Right lobe of liver (tissue), 4 donors: ENCODE measurements at regions not wholly inside any gene's neighbourhood (a gene's known extent, or its start where the extent isn't known, plus 50 kb on each side); places are given as distances from the start of the nearest gene placed in this dataset.

Source experiments
- POLR2A ChIP-seq: fragments of 450-650 bp; IDR thresholded peaks from one replicate; pipeline ENCODE4 v1.6.1; 2017; ENCODE audit warnings: antibody characterized with exemption, mild to moderate bottlenecking
- TF ChIP-seq, protein P1 (sequence below), 4 donors: fragments of 200-600 bp in 3 of 4; fragments of 450-650 bp in 1 of 4; IDR thresholded peaks; one replicate each; pipeline versions ENCODE4 v1.5.1 to v1.8.0; 2016 to 2022; ENCODE audit warnings: antibody characterized with exemption in 4 of 4, mild to moderate bottlenecking in 2 of 4
- donor health status: DM: no; HTN: no; CAD: no.
- donor health status: DM: no; HTN: no; CAD: no.
- donor health status: DM: no; HTN: yes; CAD: no.

DNA sequence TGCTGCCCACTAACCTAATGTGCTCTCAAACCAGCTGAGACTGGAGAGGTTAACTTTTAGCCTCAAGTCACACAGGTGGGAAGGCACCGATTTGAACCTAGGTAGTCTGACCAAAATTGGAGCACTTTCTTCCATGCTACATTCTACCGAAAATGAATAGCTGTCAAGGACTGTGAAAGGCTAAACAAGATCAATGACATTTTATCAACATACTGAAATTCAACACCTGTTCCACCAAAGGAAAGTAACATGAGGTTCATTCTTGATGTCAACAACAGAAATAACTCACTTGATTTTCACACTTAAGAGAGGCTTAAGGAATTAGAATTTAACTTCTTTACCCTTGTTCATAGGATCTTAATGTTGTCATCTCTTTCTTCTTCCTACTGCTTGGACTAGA, 284.4 kb upstream of the MON1B start:
- TF ChIP-seq POLR2A, result no peak
- TF ChIP-seq, protein P1, sequence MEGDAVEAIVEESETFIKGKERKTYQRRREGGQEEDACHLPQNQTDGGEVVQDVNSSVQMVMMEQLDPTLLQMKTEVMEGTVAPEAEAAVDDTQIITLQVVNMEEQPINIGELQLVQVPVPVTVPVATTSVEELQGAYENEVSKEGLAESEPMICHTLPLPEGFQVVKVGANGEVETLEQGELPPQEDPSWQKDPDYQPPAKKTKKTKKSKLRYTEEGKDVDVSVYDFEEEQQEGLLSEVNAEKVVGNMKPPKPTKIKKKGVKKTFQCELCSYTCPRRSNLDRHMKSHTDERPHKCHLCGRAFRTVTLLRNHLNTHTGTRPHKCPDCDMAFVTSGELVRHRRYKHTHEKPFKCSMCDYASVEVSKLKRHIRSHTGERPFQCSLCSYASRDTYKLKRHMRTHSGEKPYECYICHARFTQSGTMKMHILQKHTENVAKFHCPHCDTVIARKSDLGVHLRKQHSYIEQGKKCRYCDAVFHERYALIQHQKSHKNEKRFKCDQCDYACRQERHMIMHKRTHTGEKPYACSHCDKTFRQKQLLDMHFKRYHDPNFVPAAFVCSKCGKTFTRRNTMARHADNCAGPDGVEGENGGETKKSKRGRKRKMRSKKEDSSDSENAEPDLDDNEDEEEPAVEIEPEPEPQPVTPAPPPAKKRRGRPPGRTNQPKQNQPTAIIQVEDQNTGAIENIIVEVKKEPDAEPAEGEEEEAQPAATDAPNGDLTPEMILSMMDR (IDR thresholded peaks at IDR 0.05), result no peak
